ENCODE measurements at regions not wholly inside any gene's neighbourhood (a gene's known extent, or its start where the extent isn't known, plus 50 kb on each side); places are given as distances from the start of the nearest gene placed in this dataset.

DNA sequence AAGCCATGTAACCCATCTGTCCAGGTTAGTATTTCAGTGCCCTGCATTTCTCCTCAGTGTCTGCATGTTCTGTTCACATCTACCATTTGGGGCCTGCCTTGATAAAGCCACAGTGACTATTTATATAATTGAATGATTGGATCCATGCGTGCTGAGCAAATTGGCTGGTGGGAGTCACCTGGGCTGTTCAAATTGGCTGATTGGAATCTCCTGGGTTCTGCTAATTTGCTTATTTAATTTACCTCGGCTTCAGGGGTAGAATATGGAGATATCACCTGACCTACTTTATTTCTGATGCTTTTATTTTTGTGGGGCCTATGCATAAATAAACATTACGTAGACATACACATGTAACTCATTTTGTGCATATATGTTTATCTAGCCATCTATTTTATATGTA lies 167.7 kb downstream of the ZNF486 start:
- no peaks in the 10 kb centered on the region for H3F3A ChIP-seq (ENCODE audit: low read depth)
- no peaks in the 10 kb centered on the region for H3K4me1 ChIP-seq (ENCODE audit: insufficient read depth, low read length, poor library complexity, severe bottlenecking)
- H3K9ac ChIP-seq (ENCODE audit: low read depth, low read length, poor library complexity, severe bottlenecking): no peak overlapping the region
- no peak for TF ChIP-seq EZH2phosphoT487 (IDR thresholded peaks at IDR 0.05; ENCODE audit: borderline replicate concordance)
- TF ChIP-seq, protein P1, sequence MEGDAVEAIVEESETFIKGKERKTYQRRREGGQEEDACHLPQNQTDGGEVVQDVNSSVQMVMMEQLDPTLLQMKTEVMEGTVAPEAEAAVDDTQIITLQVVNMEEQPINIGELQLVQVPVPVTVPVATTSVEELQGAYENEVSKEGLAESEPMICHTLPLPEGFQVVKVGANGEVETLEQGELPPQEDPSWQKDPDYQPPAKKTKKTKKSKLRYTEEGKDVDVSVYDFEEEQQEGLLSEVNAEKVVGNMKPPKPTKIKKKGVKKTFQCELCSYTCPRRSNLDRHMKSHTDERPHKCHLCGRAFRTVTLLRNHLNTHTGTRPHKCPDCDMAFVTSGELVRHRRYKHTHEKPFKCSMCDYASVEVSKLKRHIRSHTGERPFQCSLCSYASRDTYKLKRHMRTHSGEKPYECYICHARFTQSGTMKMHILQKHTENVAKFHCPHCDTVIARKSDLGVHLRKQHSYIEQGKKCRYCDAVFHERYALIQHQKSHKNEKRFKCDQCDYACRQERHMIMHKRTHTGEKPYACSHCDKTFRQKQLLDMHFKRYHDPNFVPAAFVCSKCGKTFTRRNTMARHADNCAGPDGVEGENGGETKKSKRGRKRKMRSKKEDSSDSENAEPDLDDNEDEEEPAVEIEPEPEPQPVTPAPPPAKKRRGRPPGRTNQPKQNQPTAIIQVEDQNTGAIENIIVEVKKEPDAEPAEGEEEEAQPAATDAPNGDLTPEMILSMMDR (conservative IDR thresholded peaks at IDR 0.05; ENCODE audit: low read length): no peak
- H4K20me1 ChIP-seq (ENCODE audit: insufficient read depth, low read length, poor library complexity, severe bottlenecking): no peaks in the 10 kb centered on the region
- no peak overlapping the region for H3K4me2 ChIP-seq (ENCODE audit: low read depth, low read length, poor library complexity, severe bottlenecking)
- H2AFZ ChIP-seq (ENCODE audit: low read length): no peak overlapping the region
- no peaks in the 10 kb centered on the region for H3K27me3 ChIP-seq (ENCODE audit: insufficient read depth, low read length, poor library complexity, severe bottlenecking)
- no peaks in the 10 kb centered on the region for H3K79me2 ChIP-seq (ENCODE audit: insufficient read depth, low read length)
- H3K9me2 ChIP-seq (replicated peaks; ENCODE audit: low read depth, low read length): no peaks in the 10 kb centered on the region
- H3K36me3 ChIP-seq (ENCODE audit: insufficient read depth, low read length): no peaks in the 10 kb centered on the region
- H3K9me3 ChIP-seq (ENCODE audit: insufficient read depth, low read depth, low read length): no peaks in the 10 kb centered on the region
- no peak overlapping the region for H3K4me3 ChIP-seq (ENCODE audit: low read length, poor library complexity, severe bottlenecking)

- Histone ChIP-seq H2AFZ (ENCODE audit: low read length) (no peak overlapping the region), H3K4me1 (ENCODE audit: insufficient read depth, low read length, poor library complexity, severe bottlenecking) (no peaks in the 10 kb centered on the region), H3K4me3 (ENCODE audit: low read length, poor library complexity, severe bottlenecking) (no peak overlapping the region), H4K20me1 (ENCODE audit: insufficient read depth, low read length, poor library complexity, severe bottlenecking) (no peaks in the 10 kb centered on the region), H3F3A (ENCODE audit: low read depth) (no peaks in the 10 kb centered on the region), H3K9me3 (ENCODE audit: insufficient read depth, low read depth, low read length) (no peaks in the 10 kb centered on the region), H3K4me2 (ENCODE audit: low read depth, low read length, poor library complexity, severe bottlenecking) (no peak overlapping the region), H3K36me3 (ENCODE audit: insufficient read depth, low read length) (no peaks in the 10 kb centered on the region), H3K9ac (ENCODE audit: low read depth, low read length, poor library complexity, severe bottlenecking) (no peak overlapping the region), H3K9me2 (replicated peaks; ENCODE audit: low read depth, low read length) (no peaks in the 10 kb centered on the region), H3K27me3 (ENCODE audit: insufficient read depth, low read length, poor library complexity, severe bottlenecking) (no peaks in the 10 kb centered on the region), H3K79me2 (ENCODE audit: insufficient read depth, low read length) (no peaks in the 10 kb centered on the region)
- no peak for TF ChIP-seq EZH2phosphoT487 (IDR thresholded peaks at IDR 0.05; ENCODE audit: borderline replicate concordance)
- TF ChIP-seq, protein P1 (conservative IDR thresholded peaks at IDR 0.05; ENCODE audit: low read length): no peak
These were observed 166.5 kb downstream of the ZNF486 start for GRCh38 chr19:20333508-20333907.

DNA sequence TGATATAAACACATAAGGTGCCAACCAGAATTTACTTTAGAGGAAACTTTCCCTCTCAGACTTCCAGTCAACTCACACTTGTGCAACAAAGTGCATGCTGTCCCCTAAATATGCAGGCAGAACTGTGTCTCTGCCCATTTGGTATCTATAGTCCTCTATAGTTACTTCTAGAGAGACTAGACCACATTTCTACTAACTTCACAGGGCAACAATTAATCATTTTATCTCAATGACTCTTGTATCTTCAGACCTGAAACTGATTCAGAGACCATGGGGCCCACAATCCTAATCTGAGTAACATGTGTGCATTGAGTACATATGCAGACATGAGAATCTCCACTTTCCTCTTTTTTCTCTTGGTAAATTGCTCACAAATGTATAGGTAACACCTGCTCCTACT lies 158.1 kb downstream of the ZNF486 start:
- Histone ChIP-seq H3K27me3 (ENCODE audit: insufficient read depth, low read length, poor library complexity, severe bottlenecking) (no peaks in the 10 kb centered on the region), H3K9ac (ENCODE audit: low read depth, low read length, poor library complexity, severe bottlenecking) (no peak overlapping the region), H3K9me3 (ENCODE audit: insufficient read depth, low read depth, low read length) (no peaks in the 10 kb centered on the region), H3K36me3 (ENCODE audit: insufficient read depth, low read length) (no peaks in the 10 kb centered on the region), H2AFZ (ENCODE audit: low read length) (no peak overlapping the region), H3K4me2 (ENCODE audit: low read depth, low read length, poor library complexity, severe bottlenecking) (no peak overlapping the region), H3K79me2 (ENCODE audit: insufficient read depth, low read length) (no peaks in the 10 kb centered on the region), H3F3A (ENCODE audit: low read depth) (no peaks in the 10 kb centered on the region), H3K4me1 (ENCODE audit: insufficient read depth, low read length, poor library complexity, severe bottlenecking) (no peaks in the 10 kb centered on the region), H3K9me2 (replicated peaks; ENCODE audit: low read depth, low read length) (no peaks in the 10 kb centered on the region), H3K4me3 (ENCODE audit: low read length, poor library complexity, severe bottlenecking) (no peak overlapping the region), H4K20me1 (ENCODE audit: insufficient read depth, low read length, poor library complexity, severe bottlenecking) (no peaks in the 10 kb centered on the region)
- TF ChIP-seq EZH2phosphoT487 (IDR thresholded peaks at IDR 0.05; ENCODE audit: borderline replicate concordance): no peak
- TF ChIP-seq, protein P1 (conservative IDR thresholded peaks at IDR 0.05; ENCODE audit: low read length): no peak

All from Loucy (cell line).